Heart right ventricle (tissue), 16 donors: ENCODE measurements at regions not wholly inside any gene's neighbourhood (a gene's known extent, or its start where the extent isn't known, plus 50 kb on each side); places are given as distances from the start of the nearest gene placed in this dataset.

Experiments
- ATAC-seq, 8 donors: fragments of 200-7000 bp; cut with Tn5 transposase; one replicate each; pipeline ENCODE4 v1.9.1; 2020; ENCODE audit warnings: mild to moderate bottlenecking in 8 of 8, moderate library complexity in 8 of 8, moderate number of reproducible peaks in 1 of 8
- DNase-seq, 2 donors: peaks; one replicate each; pipeline ENCODE4 v3.0.0-alpha.2; 2020
- H3K27ac ChIP-seq, 10 donors: fragments of 200-600 bp; sonication (generic) in 2 of 10; one replicate each; pipeline versions ENCODE4 v1.5.0 to v1.8.0; 2020 to 2022; ENCODE audit warnings: mild to moderate bottlenecking in 3 of 10
- H3K27me3 ChIP-seq, 7 donors: fragments of 200-600 bp; one replicate each; pipeline ENCODE4 v1.8.0; 2021 to 2022; ENCODE audit warnings: mild to moderate bottlenecking in 2 of 7
- H3K36me3 ChIP-seq, 9 donors: fragments of 200-600 bp; sonication (generic) in 1 of 9; one replicate each; pipeline versions ENCODE4 v1.5.0 to v1.8.0; 2020 to 2022; ENCODE audit warnings: mild to moderate bottlenecking in 2 of 9
- H3K4me1 ChIP-seq, 9 donors: fragments of 200-600 bp; sonication (generic) in 1 of 9; one replicate each; pipeline versions ENCODE4 v1.5.0 to v1.8.0; 2020 to 2022; ENCODE audit warnings: mild to moderate bottlenecking in 4 of 9
- H3K4me3 ChIP-seq, 10 donors: fragments of 200-600 bp; sonication (generic) in 2 of 10; one replicate each; pipeline versions ENCODE4 v1.5.0 to v1.8.0; 2020 to 2022; ENCODE audit warnings: mild to moderate bottlenecking in 7 of 10, moderate library complexity in 2 of 10
- H3K9me3 ChIP-seq, 11 donors: fragments of 200-600 bp in 10 of 11; sonication (generic) in 2 of 11; one replicate each; pipeline versions ENCODE4 v1.5.0 to v1.8.0; 2013 to 2022; ENCODE audit warnings: mild to moderate bottlenecking in 2 of 11, control low read depth in 1 of 11, moderate library complexity in 1 of 11
- WGBS, 2 donors: extraction: QIAGEN DNeasy Blood & Tissue Kit; methylation state at CpG; one replicate each; pipeline ENCODE4 v1.1.7; 2013; ENCODE audit warnings: inconsistent platforms in 1 of 2; 5-methylcytosine and 5-hydroxymethylcytosine counted together
- intact Hi-C, 10 donors: fragments of 100-400 bp; cut with DNase I; formaldehyde crosslinking; loops; one replicate each; pipeline versions ENCODE4 v1.11.1 to v1.14.2; 2022
- TF ChIP-seq, protein P1 (sequence below), 9 donors: fragments of 200-600 bp; sonication (generic) in 2 of 9; IDR thresholded peaks; one replicate each; pipeline versions ENCODE4 v1.5.0 to v1.8.0; 2021 to 2022; ENCODE audit warnings: antibody characterized with exemption in 9 of 9, mild to moderate bottlenecking in 5 of 9, moderate library complexity in 1 of 9
- donor health status: Arrhythmogenic right ventricular cardiomyopathy.
- donor health status: ischemic (EF 13 %, LVEDD 7.1; RV severe dilation, severe dysfunction).
- donor health status: healthy with polysubstance abuse.
- donor health status: DM: no; HTN: yes; CAD: no.
- donor health status: DM: no; HTN: no; CAD: no.
- donor health status: ischemic (EF 25% LVEDD 6.9; RV normal size, moderate dysfunction).
- donor health status: ischemic (EF 25% LVEDD 5.7; RV mildly dilated, moderate dysfunction).
- donor health status: healthy.
- donor health status: DM: yes; HTN: yes; CAD: no.
- donor health status: Ischemic cardiomyopathy.
- donor health status: ischemic (EF 35%, LVEDD 5.7; RV mildly dilated, moderate dysfunction).
- donor health status: nonischemic (EF 11% LVEDD 7.7; RV severe dilation, severe dysfunction).
- donor health status: DM: yes; HTN: yes; CAD: no.
- donor health status: PGD.
- donor health status: ischemic (EF 29% LVEDD 5.4; RV normal size, mild dysfunction).
- donor health status: nonischemic (EF 23%, LVEDD 6.1; RV moderate dilation, normal function).

DNA sequence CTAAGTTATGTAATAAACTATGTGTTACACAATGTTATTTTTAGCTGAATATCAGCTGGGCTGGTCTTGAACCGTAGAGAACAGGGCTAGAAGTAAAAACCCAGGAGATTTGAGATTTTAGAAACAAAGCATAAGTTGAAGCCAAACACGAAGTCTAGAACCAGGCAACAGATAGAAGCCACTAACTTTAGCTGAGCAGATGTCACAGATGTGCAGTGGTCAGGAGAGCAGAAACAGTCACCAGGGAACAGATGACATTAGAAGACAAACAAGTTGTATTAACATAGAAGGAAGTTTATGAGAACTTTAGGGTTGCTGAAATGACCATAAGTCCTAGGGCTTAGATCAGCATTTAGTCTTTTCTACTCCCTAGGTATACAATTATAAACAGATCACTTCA lies 731.0 kb downstream of the ZNF385D start:
- H3K36me3 ChIP-seq: no peaks in the 10 kb centered on the region
- 48 to 57% methylated on average over 2 of the region's 2 CpGs for WGBS, 2 donors
- DNase-seq (peak in 1 of 2 donors; percentile 3), ATAC-seq (peak in 4 of 8 donors; percentile 19 to 61 (median 50))
- no peaks in the 10 kb centered on the region for H3K27me3 ChIP-seq
- H3K4me1 ChIP-seq: no peaks in the 10 kb centered on the region
- intact Hi-C loops: loop anchor here in 1 of 10 donors (5.0 kb wide), 1 partner anchor 167 kb away; no protein-coding TSS in a partner anchor
- H3K27ac ChIP-seq: no peak overlapping the region
- H3K4me3 ChIP-seq: no peak overlapping the region
- peaks cover 0 to 31% (median 0%) of the 10 kb centered on the region in 11 donors for H3K9me3 ChIP-seq
- TF ChIP-seq, protein P1, sequence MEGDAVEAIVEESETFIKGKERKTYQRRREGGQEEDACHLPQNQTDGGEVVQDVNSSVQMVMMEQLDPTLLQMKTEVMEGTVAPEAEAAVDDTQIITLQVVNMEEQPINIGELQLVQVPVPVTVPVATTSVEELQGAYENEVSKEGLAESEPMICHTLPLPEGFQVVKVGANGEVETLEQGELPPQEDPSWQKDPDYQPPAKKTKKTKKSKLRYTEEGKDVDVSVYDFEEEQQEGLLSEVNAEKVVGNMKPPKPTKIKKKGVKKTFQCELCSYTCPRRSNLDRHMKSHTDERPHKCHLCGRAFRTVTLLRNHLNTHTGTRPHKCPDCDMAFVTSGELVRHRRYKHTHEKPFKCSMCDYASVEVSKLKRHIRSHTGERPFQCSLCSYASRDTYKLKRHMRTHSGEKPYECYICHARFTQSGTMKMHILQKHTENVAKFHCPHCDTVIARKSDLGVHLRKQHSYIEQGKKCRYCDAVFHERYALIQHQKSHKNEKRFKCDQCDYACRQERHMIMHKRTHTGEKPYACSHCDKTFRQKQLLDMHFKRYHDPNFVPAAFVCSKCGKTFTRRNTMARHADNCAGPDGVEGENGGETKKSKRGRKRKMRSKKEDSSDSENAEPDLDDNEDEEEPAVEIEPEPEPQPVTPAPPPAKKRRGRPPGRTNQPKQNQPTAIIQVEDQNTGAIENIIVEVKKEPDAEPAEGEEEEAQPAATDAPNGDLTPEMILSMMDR (IDR thresholded peaks at IDR 0.05): no peak

DNA sequence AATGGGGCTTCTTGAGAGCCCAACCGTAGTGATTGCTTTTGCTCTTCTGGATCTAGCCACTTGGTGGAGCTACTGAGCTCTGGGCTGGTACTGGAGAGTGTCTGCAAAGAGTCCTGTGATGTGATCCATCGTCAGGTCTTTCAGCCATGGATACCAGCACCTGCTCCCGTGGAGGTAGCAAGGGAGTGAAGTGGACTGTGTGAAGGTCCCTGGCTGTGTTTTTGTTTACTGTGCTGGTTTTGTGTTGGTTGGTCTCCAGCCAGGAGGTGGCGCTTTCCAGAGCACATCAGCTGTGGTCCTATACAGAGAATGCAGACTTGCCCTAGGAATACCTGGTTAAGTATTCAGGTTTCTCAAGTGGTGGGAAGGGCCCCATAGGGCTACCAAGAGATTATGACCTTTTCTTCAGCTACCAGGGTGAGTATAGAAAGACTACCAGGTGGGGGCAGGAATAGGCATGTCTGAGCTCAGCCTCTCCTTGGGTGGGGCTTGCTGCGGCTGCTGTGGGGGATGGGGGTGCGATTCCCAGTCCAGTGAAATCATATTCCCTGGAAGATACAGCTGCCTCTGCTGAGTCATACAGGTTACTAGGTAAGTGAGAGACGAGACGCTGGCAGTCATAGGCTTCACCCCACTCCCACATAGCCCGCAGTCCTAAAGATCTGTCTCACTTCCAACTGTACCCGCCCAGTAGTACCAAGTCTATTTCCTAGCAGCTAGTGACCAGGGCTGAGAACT lies 733.7 kb downstream of the ZNF385D start:
- H3K9me3 ChIP-seq: peaks cover 0 to 51% (median 0%) of the 10 kb centered on the region in 11 donors
- no peak overlapping the region for H3K27ac ChIP-seq
- intact Hi-C loops: no loop called here
- WGBS, 2 donors: 87% methylated on average over 10 of the region's 10 CpGs
- H3K27me3 ChIP-seq: no peaks in the 10 kb centered on the region
- ATAC-seq: no peak
- no peaks in the 10 kb centered on the region for H3K4me1 ChIP-seq
- no peaks in the 10 kb centered on the region for H3K36me3 ChIP-seq
- no peak overlapping the region for H3K4me3 ChIP-seq
- TF ChIP-seq, protein P1 (IDR thresholded peaks at IDR 0.05): peak in 5 of 9 donors; percentile 12 to 27 (median 17)
- DNase-seq: no peak

DNA sequence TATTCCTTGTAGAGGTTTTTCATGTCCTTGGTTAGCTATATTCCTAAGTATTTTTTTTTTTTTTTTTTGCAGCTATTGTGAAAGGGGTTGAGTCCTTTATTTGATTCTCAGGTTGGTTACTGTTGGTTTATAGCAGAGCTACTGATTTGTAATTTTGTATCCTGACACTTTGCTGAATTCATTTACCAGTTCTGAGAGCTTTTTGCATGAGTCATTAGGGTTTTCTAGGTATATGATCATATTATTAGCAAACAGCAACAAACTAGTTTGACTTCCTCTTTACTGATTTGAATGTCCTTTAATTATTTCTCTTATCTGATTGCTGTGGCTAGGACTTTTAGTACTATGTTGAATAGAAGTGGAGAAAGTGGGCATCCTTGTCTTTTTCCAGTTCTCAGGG lies 737.4 kb downstream of the ZNF385D start:
- TF ChIP-seq, protein P1 (IDR thresholded peaks at IDR 0.05): no peak
- no peaks in the 10 kb centered on the region for H3K4me1 ChIP-seq
- H3K4me3 ChIP-seq: no peak overlapping the region
- H3K36me3 ChIP-seq: no peaks in the 10 kb centered on the region
- H3K9me3 ChIP-seq: peaks cover 0 to 51% (median 0%) of the 10 kb centered on the region in 11 donors
- no peaks in the 10 kb centered on the region for H3K27me3 ChIP-seq
- H3K27ac ChIP-seq: no peak overlapping the region
- no peak for ATAC-seq
- intact Hi-C loops: no loop called here
- DNase-seq: no peak

DNA sequence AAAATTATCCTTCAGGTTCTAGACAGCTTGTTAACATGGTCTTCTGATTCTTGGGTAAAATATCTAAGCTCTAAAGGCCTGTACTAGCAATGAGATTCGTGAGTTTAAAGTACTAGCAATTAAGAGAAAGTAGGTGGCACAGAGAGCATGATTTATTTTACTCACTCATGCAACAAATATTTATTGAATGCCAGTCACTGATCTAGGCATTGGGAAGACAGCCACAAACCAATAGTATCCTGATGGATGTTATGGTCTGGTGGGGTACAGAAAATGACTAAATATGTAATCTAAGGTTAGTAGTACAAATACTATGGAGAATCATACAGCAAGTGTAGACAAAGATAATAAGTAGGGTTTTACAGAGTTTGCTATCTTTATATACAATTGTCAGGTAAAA lies 751.3 kb downstream of the ZNF385D start:
- TF ChIP-seq, protein P1 (IDR thresholded peaks at IDR 0.05): no peak
- WGBS, 2 donors: 78 to 84% methylated on average over 1 of the region's 1 CpG
- Histone ChIP-seq H3K9me3 (no peaks in the 10 kb centered on the region), H3K36me3 (no peaks in the 10 kb centered on the region), H3K4me1 (no peaks in the 10 kb centered on the region), H3K4me3 (no peak overlapping the region), H3K27ac (no peak overlapping the region), H3K27me3 (no peaks in the 10 kb centered on the region)
- intact Hi-C loops: no loop called here
- ATAC-seq (no peak), DNase-seq (no peak)
